Ramos (cell line): ENCODE measurements at regions not wholly inside any gene's neighbourhood (a gene's known extent, or its start where the extent isn't known, plus 50 kb on each side); places are given as distances from the start of the nearest gene placed in this dataset.

Experiments
- in situ Hi-C: fragments of 300-500 bp; cut with MboI; formaldehyde crosslinking; loops from one replicate; pipeline ENCODE4 v1.14.3; 2022; ENCODE audit warnings: low sequenced_read_pairs; ENCODE audit not compliant: unreplicated experiment

GRCh38 chr3:192068464-192069254 is 607.7 kb downstream of the PYDC2 start:
- in situ Hi-C loops = no loop called here

- in situ Hi-C loops = no loop called here
Observed at GRCh38 chr3:192077795-192078497, 617.0 kb downstream of the PYDC2 start.

- in situ Hi-C loops = no loop called here
Observed at GRCh38 chr3:192079098-192079497, 618.1 kb downstream of the PYDC2 start.

GRCh38 chr3:192080336-192080735 is 619.4 kb downstream of the PYDC2 start:
- in situ Hi-C loops = no loop called here

GRCh38 chr3:192082730-192083660 is 622.0 kb downstream of the PYDC2 start:
- in situ Hi-C loops = no loop called here
